Activated naive CD8-positive, alpha-beta T cell treated with anti-CD3 and anti-CD28 coated beads, Interleukin-2, amount 50 U/mL, for 16 hours (primary cell): ENCODE measurements at regions not wholly inside any gene's neighbourhood (a gene's known extent, or its start where the extent isn't known, plus 50 kb on each side); places are given as distances from the start of the nearest gene placed in this dataset.

Experiments used
- DNase-seq: peaks from one replicate; pipeline ENCODE4 v3.0.0-alpha.2; 2020; ENCODE audit warnings: low read depth, low spot score

DNA sequence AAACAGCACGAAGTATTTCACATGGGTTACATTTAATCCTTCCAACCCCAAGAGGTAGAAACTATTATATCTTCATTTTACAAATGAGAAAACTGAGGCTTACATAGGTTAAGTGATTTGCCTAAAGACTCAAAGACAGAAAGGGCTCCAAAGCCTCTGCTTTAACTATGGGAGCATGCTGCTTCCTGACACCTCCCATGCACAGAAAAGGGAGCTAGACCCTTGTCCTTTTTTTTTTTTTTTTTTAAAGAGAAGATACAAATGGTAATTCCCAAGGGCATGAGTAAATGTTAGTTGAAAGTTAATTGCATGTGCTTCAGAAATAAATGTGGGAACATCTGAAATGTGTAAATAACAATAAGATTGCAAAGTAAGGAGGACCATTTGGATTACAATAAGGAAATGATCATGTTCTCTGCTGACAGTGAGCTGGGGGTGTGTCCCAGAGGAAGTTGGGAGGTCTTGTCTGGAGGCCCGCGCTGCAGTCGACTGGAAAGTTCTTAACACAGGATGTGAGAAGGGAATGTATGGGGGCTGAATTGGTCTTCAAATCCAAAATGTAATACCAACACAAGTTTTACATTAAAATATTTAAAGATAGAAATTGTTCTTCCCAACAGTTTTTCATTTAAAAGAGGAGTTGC is 500.3 kb downstream of the KLF12 start:
- no peak for DNase-seq

DNA sequence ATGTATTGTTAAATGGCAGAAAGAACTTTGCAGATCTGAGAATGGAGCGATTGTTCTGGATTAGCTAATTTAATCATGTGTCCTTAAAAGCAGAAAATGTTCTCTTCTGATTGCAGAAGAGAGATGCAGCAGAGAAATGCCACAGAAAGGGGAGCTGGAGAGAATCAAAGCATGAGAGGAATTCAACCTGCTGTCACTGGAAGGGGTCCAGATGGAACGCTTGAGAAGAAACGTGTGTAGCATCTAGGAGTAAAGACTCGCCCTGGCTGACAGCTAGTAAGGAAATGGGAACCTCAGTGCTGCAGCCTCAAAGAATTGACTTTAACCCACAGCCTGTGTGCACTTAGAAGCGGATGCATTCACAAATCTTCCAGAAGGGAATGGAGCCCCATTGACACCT is 502.8 kb downstream of the KLF12 start:
- DNase-seq, result no peak

DNA sequence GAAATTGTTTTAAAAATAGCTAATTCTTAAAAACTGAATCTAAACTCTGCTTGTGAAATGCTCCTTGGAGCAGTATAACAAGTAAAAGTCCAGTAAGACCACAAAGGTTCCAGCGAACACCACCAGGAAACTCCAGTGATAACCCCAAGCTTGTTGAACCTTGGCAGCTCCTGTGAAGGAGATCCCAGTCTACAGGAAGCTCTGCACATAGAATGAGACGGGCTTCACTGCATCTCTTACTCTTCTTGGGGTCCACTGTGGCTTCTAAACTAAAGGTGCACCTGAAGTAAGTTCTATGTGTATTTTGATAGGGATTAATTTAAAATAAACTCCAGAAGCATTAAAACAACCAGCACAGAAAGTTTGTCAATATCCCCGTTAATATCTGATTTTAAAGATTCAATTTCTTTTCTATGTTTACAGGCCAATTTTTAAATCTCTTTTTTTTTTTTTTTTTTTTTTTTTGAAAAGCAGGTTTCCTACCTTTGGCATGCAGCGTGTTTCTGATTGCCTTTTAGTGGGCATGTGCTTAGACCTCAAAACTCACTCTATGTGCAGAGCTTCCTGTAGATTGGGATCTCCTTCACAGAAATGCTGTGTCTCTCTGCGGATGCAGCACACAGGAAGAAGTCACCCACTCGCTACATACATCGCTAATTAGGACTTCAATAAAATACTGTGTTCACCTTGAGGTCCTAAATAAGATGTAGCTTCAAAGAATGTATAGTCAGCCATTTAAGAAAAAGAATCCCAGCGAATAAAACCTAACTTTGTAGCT is 508.5 kb downstream of the KLF12 start:
- DNase-seq, result no peak

DNA sequence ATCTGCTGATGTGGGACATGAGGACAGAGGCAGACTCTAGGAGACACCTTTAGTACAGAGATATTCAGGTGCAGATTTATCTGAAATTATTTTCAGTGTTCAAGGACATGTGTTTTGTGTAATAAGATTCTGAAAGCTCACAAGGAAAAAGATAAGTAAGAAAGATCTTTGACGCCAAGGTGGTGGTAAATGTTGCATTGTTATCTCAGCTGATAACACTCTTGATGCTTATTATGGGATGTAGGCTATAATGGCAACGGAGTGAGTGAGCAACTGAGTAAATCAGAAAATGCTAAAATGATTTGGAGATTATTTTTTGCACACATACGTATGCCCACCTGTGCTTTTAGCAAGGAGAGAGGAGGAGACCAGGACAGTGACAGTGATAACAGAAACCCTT is 510.9 kb downstream of the KLF12 start:
- DNase-seq, result no peak

DNA sequence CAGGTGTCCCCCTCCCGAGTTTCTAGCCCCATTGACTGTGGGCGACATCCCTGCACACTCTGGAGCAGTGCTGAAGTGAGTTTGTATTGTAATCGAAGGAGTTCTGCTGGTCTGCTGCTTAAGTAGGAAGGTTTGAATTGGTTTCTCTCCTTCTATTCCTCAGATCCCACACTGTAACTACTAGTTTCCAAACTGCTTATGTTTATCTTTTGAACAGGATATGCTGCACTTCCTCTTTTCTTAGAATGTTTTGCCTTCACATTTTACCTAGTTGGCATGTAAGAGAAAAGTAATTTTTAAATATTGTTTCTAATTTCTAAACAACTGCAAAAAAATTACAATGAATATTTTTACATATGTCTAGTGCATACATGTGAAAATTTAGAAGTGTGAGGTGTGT is 511.8 kb downstream of the KLF12 start:
- DNase-seq, result no peak

DNA sequence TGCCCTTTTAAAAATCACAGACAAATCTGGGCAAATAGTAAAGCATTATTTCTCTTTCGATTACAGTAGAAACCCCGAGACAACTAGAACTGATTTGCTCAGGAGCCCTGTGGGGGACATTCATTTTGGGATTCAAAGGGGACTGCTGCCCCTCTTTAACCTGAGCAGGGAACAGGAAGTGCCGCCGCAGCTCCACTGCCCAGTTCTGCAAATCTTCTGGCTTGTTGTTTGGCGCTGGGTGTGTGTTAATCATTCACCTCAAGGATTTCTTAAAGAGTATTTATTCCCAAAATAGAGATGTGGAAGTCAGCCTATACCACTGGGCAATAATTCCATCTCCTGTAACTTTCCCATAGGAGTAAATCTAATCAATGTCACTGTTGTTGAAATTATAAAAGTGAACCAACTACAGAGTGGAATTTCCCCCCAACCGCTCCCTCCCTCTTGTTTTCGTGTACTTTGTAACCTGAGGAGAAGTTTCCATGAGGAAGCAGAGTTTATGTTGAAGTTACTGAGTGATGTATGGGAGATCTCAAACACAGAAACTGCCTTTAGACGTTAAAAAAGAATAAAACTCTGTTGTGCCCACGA is 515.8 kb downstream of the KLF12 start:
- DNase-seq, result no peak

DNA sequence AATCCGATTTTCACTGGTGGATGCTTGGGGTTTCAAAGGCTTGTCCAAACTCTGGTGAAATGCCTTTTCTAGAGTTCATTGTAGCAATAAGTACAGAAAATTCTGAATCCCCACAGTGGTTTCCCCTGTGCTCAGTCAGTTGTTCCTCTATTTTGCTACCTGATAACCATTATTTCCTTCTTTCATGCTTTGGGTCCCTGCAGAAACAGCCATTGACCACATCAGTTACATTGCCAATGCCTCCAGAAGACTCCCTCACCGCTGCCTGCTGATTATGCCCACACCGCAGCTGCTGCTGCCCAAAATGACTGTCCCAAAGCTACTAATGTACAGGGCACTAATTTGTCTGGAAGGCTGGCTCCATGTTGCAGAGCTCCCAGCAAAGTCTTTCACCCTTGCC is 517.3 kb downstream of the KLF12 start:
- DNase-seq, result no peak

DNA sequence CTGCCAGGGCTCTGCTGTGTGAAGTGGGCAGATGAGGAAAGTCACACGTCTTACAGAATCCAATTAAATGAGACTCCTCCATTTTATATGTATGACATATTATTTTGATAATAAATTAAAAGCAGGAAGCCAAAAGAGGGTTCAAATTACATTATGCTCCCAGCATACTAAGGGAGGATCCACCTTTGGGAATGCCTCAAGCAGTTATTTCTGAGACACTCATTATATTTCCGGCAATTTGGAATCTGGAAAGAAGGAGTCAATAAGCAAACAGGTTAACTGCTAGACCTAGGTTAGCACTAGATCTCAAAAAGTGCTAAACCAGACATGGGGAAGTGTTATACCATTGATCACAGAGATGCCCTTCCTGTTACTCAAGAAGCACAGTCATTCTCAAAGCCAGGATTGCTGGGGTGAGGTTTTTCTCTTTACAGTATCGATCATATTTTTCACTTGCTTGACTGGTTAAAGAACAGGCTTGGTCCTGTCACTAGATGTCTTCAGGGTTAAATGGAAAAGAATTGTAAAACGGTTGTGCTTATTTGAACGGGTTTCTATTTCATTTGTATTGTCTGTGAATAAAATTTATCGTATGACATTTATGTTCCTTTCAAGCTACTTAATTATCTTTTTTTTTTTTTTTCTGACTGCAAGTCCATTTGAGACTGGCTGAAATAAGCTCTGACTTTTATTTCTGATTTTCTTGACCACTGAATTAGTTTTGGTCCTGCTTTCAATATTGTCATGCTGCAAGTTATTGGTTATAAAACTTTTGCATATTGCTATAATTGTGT is 523.2 kb downstream of the KLF12 start:
- DNase-seq, result no peak

DNA sequence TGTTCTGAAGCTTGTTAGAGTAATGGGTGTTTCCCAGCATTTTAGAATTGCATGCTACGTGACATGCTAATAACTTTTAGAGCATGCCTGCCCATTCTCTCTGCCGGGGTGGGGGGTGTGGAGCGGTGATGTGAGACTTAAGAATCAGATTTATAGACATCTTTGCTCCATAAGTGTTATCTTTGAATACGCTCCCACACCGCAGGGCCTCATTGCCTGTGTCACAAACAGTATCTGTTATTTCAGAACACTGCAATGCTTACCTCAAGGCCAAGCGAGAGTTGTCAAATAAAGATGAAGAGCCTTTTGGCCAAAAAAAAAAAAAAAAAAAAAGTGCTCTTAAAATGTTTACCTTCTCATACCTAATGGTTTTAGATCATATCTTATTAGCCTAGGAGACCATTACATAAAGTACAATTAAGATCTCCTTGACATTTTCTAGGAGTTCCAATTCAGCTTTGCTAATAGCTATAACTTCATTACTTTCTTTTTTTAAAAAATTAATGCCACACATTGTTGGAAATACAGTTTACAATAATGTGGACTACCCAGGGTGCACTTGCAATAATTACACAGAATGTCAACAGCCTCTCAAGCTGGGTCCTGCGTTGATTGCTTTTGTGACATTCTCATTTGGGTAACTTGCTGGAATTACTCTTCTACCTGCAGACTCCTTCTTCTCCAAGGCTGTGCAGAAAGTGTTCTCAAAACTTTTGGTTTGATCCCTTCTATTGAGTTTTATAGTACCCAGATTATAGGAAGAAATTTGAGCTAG is 525.3 kb downstream of the KLF12 start:
- no peak for DNase-seq

DNA sequence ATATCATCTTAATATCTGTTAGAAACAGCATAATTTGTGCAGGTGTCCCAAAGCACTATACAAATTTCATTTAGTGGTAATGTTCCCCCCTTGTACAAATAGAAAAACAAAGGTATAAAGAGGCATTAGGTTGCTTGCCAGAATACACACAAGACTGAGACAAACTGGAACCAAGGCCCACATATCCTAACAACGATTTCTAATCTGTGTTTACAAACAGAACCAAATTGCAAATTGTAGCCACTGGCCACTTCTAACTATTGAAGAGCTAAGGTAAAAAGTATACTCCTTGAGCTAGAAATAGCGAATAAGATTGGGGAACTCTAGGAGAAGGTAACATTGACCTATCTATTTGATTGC is 526.1 kb downstream of the KLF12 start:
- DNase-seq, result no peak

DNA sequence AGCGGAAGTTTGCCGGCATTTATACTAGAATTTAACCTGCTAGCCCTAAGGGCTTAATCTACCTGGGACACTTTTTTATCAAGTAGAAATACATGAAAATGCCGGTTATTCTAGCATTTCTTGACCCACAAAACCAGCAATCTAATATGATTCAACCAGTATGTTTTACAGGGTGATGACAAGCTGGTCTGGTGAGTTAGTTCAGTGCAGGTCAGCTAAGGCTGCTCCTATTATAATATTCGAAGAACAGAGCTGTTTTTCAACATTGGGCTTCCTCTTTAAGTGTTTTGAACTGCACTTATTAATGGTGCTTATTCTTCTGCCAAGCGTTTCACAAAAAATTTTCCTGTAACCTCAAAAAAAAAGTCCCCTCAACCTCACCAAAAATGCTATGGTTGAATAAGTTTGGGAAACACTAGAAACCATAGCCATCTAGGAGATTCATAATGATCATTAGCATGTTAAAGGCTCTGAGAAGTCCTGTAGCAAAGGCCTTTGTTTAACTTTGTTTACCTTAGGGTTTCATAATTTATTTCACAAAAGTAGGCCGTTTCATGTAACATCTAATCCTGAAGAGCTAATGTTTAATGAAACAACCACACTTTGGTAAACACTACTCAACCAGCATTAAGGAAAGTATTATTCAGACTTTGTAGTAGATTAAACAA is 526.6 kb downstream of the KLF12 start:
- DNase-seq, result no peak

DNA sequence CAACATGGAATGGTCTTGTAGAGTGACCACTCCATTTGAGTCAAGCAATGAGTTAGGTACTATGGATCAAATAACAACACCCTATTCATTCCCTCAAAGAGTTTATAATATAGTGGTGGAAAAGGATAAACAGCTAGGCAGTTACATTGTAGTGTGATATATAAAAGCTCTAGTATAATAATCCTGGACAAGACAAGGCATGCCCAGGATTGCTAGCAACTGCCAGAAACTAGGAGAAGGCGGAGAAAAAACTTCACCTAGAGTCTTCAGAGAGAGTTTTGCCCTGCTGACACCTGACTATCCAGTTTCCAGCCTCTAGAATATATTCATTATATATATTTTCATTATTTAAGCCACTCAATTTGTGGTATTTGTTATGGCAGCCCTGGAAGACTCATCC is 530.6 kb downstream of the KLF12 start:
- DNase-seq, result no peak

DNA sequence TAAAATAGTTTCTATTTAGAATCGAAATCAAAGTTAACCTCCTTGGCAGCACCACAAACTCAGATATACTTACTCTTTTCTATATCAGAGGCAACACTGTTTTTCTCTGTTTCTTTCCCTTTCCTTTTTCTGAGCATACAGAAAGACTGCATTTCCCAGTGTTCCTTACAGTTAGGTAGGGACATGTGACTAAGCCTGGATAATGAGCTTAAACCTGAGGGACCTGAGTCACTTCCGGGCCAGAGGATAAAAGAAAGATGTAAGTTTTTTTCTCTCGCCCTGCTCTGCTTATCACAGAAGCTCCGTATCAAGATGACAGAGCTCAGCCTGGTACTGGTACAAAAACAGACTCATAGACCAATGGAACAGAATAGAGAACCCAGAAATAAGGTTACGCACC is 531.9 kb downstream of the KLF12 start:
- no peak for DNase-seq

DNA sequence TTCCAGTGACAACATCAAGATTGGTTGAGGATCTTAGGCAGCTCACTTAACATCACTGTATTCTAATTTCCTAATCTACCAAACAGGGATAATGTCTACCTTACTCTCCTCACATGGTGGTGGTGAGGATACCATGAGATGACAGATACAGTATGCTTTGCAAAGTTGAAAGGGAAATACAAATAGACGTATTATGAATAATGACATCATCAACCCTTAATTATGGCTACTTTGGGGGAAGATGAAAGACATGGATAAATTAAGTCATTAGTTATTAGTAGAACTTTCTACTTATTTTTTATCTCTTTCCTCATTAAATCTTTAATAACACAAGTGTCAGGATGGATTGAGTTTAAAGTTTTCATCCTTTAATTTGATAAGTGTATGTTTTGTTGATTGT is 532.5 kb downstream of the KLF12 start:
- no peak for DNase-seq

DNA sequence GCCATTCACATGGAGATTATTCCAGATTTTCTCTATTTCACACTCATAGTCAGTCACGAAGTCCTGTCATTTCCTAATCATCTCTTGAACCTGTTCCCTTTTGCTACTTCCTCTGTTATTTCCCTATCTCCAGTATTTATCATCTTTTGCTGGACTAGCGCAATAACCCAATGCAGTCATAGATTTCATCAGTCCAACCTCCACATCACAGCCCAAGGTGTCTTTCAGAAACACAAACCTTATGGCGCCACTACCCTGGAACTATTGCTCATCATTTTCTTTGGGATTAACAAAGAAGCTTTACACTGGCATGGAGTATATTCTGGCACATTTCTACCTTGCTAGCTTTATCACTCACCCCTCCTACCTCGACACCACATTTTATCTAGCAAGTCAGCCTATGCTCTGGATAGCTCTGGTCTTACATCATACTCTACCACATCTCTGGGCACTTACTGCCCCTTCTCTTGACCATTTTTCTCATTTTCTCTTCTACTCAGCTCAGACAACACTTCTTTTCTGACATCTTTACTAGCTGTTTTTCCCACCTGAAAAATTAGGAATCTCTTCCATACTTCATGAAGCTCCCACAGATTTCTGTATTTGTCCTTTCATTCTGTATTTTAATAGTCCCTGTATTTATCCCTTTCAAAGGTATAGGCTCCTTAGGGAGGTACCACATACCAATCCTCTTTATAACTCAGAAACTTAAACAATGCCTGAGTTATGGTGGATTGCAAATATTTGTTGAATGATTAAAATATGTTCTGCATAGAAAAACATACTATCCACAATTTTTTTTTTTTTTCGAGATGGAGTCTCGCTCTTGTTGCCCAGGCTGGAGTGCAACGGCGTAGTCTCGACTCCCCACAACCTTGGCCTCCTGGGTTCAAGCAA is 534.7 kb downstream of the KLF12 start:
- DNase-seq, result no peak

DNA sequence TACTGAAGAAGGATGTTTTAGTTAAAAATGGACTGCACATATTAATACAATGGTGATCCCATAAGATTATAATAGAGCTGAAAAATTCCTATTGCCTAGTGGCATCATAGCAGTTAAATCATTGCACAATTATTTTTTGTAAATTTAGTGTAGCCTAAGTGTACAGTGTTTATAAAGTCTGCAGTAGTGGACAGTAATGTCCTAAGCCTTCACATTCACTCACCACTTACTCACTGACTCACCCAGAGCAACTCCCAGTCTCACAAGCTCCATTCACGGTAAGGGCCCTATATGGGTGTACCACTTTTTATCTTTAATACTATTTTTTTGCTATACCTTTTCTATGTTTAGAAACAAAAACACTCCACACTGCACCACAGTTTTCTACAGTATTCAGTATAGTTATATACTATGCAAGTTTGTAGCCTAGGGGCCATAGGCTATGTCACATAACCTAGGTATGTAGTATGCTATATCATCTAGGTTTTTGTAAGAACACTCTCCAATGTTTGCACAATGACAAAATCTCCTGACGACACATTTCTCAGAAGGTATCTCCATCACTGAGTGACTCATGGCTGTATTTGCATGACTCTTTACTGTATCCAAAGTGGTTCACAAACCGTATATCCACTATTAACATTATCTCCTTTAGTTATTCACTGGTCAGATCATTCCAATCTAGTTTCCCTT is 536.0 kb downstream of the KLF12 start:
- no peak for DNase-seq

DNA sequence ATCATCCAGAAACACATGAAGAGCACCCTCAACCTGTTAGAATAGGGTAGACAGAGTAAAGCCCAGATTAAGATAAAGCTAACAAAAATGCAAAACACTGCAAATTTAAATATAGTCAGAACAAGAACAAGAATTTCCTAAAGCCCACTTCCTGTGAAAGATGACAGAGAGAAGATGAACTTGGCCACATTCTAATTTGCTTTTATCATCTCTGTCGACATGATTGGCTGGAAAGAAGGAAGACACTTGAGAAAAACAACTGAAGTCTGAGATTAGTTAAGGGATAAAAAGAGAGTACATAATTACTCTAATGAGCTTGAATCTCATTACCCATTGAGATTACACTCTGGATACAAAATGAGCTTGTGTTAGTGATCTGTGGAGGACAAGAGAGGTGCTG is 537.6 kb downstream of the KLF5 start:
- DNase-seq, result no peak

DNA sequence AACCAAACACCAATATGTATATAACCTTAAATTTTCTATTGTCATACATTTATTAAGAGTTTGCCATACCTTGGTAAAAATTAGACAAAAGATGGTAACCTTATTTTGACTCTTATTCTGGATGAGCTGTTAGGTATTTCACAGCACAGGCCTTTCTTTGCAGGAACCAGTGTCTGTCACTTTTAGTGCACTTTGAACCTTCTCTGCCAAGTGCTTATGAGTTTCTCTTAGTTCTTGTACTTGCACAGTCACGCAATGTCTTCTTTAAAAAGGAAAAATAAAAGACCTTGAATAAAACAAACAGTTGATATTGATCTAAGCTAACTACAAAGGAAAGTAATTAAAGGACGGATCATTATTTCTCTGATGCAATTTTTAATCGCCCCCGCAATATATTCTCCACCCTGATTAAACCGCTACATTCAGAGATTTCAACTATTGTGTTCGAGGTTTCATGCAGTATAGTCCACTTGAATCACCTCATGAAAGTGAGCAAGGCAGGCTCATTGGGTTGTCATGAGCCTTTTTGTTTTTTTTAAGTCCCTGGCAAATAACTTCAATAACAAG is 534.5 kb downstream of the KLF5 start:
- no peak for DNase-seq

DNA sequence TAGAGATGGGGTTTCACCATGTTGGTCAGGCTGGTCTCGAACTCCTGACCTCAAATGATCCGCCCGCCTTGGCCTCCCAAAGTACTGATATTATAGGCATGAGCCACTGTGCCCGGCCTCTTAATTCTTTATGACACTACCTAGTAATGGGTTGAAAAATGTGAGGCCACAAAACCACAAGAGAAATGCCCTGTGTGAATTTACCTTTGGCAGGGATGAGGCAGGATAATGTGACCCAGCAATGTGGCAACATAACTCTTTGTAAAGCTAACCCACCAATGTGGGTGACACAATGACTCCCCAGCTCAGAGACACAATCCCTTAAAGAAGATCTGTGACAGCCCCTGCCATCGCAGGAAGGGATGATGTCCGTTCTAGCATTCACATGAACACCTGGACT is 533.1 kb downstream of the KLF5 start:
- DNase-seq, result no peak
